ENCODE measurements at regions not wholly inside any gene's neighbourhood (a gene's known extent, or its start where the extent isn't known, plus 50 kb on each side); places are given as distances from the start of the nearest gene placed in this dataset.
"Not testable (repeated sequence)": the region's sequence is repeated elsewhere in the genome, so short reads cannot be mapped to it uniquely, and the experiment has no call there.

GRCh38 chr5:6246820-6247437 lies 131.4 kb downstream of the MED10 start:
- WGBS (ENCODE audit: extremely low coverage, insufficient coverage, low lambda C conversion rate), result no CpG with 5 or more reads among the region's 4 CpGs
- H3K79me2 ChIP-seq (ENCODE audit: control insufficient read depth, insufficient read depth, low read length), result no peaks in the 10 kb centered on the region
- H2AK5ac ChIP-seq (ENCODE audit: low read length), result no peak overlapping the region
- no peak overlapping the region for H3K4ac ChIP-seq (ENCODE audit: low read depth, low read length)
- no peak overlapping the region for H3K9ac ChIP-seq (ENCODE audit: low read length)
- H3K4me1 ChIP-seq (ENCODE audit: control insufficient read depth, low read depth, low read length), result no peaks in the 10 kb centered on the region
- H3K79me1 ChIP-seq (ENCODE audit: low read length), result no peaks in the 10 kb centered on the region
- no peak overlapping the region for H4K5ac ChIP-seq (ENCODE audit: low read length)
- no peak overlapping the region for H2BK5ac ChIP-seq (ENCODE audit: low read length)
- peak; percentile 21 for DNase-seq
- H3K36me3 ChIP-seq (ENCODE audit: control insufficient read depth, insufficient read depth, low read length), result no peaks in the 10 kb centered on the region
- H2BK120ac ChIP-seq (ENCODE audit: low read depth, low read length), result no peak overlapping the region
- H2BK15ac ChIP-seq (replicated peaks; ENCODE audit: low read depth), result no peak overlapping the region
- no peak overlapping the region for H3K27ac ChIP-seq (ENCODE audit: low read depth, low read length)
- H3K56ac ChIP-seq (ENCODE audit: low read length), result no peak overlapping the region
- H3K4me3 ChIP-seq (ENCODE audit: low read length), result no peak overlapping the region
- no peak overlapping the region for H3K4me2 ChIP-seq (ENCODE audit: low read length)
- H3K27me3 ChIP-seq (ENCODE audit: insufficient read depth, low read length, poor library complexity), result no peaks in the 10 kb centered on the region
- H3K18ac ChIP-seq (ENCODE audit: low read length), result no peak overlapping the region
- H3K23ac ChIP-seq (ENCODE audit: low read length), result no peak overlapping the region
- H4K8ac ChIP-seq (ENCODE audit: low read depth, low read length), result no peak overlapping the region

- Histone ChIP-seq H3K36me3 (ENCODE audit: control insufficient read depth, insufficient read depth, low read length) (no peaks in the 10 kb centered on the region), H3K79me1 (ENCODE audit: low read length) (no peaks in the 10 kb centered on the region), H4K8ac (ENCODE audit: low read depth, low read length) (no peak overlapping the region), H4K5ac (ENCODE audit: low read length) (no peak overlapping the region), H3K23ac (ENCODE audit: low read length) (no peak overlapping the region), H2BK5ac (ENCODE audit: low read length) (no peak overlapping the region), H2BK120ac (ENCODE audit: low read depth, low read length) (no peak overlapping the region), H3K27ac (ENCODE audit: low read depth, low read length) (no peak overlapping the region), H3K18ac (ENCODE audit: low read length) (no peak overlapping the region), H2AK5ac (ENCODE audit: low read length) (no peak overlapping the region), H3K27me3 (ENCODE audit: insufficient read depth, low read length, poor library complexity) (no peaks in the 10 kb centered on the region), H2BK15ac (replicated peaks; ENCODE audit: low read depth) (no peak overlapping the region), H3K56ac (ENCODE audit: low read length) (no peak overlapping the region), H3K9ac (ENCODE audit: low read length) (no peak overlapping the region), H3K4me2 (ENCODE audit: low read length) (no peak overlapping the region), H3K4me1 (ENCODE audit: control insufficient read depth, low read depth, low read length) (no peaks in the 10 kb centered on the region), H3K79me2 (ENCODE audit: control insufficient read depth, insufficient read depth, low read length) (no peaks in the 10 kb centered on the region), H3K4me3 (ENCODE audit: low read length) (no peak overlapping the region), H3K4ac (ENCODE audit: low read depth, low read length) (no peak overlapping the region)
- DNase-seq, result no peak
- WGBS (ENCODE audit: extremely low coverage, insufficient coverage, low lambda C conversion rate), result no CpG with 5 or more reads among the region's 2 CpGs
Observed at GRCh38 chr5:6244339-6244714, 134.0 kb downstream of the MED10 start.

- no peaks in the 10 kb centered on the region for H3K79me2 ChIP-seq (ENCODE audit: control insufficient read depth, insufficient read depth, low read length)
- no peak overlapping the region for H4K8ac ChIP-seq (ENCODE audit: low read depth, low read length)
- H3K4me2 ChIP-seq (ENCODE audit: low read length), result no peak overlapping the region
- no peak overlapping the region for H2BK5ac ChIP-seq (ENCODE audit: low read length)
- no peak overlapping the region for H4K5ac ChIP-seq (ENCODE audit: low read length)
- H3K56ac ChIP-seq (ENCODE audit: low read length), result no peak overlapping the region
- H3K79me1 ChIP-seq (ENCODE audit: low read length), result no peaks in the 10 kb centered on the region
- no peak overlapping the region for H2AK5ac ChIP-seq (ENCODE audit: low read length)
- H3K4me3 ChIP-seq (ENCODE audit: low read length), result no peak overlapping the region
- no peak overlapping the region for H3K9ac ChIP-seq (ENCODE audit: low read length)
- H3K4me1 ChIP-seq (ENCODE audit: control insufficient read depth, low read depth, low read length), result no peaks in the 10 kb centered on the region
- H3K27me3 ChIP-seq (ENCODE audit: insufficient read depth, low read length, poor library complexity), result no peaks in the 10 kb centered on the region
- no peak overlapping the region for H2BK120ac ChIP-seq (ENCODE audit: low read depth, low read length)
- H2BK15ac ChIP-seq (replicated peaks; ENCODE audit: low read depth), result no peak overlapping the region
- H3K23ac ChIP-seq (ENCODE audit: low read length), result no peak overlapping the region
- H3K36me3 ChIP-seq (ENCODE audit: control insufficient read depth, insufficient read depth, low read length), result no peaks in the 10 kb centered on the region
- no peak overlapping the region for H3K27ac ChIP-seq (ENCODE audit: low read depth, low read length)
- DNase-seq, result no peak
- no peak overlapping the region for H3K4ac ChIP-seq (ENCODE audit: low read depth, low read length)
- WGBS (ENCODE audit: extremely low coverage, insufficient coverage, low lambda C conversion rate), result no CpG with 5 or more reads among the region's 5 CpGs
- H3K18ac ChIP-seq (ENCODE audit: low read length), result no peak overlapping the region
Observed at GRCh38 chr5:6243706-6244338, 134.5 kb downstream of the MED10 start.

GRCh38 chr5:6241056-6241455 lies 137.3 kb downstream of the MED10 start:
- not testable (repeated sequence) for DNase-seq; H3K56ac ChIP-seq (ENCODE audit: low read length); H2AK5ac ChIP-seq (ENCODE audit: low read length); H3K4me3 ChIP-seq (ENCODE audit: low read length); H3K9ac ChIP-seq (ENCODE audit: low read length); H3K36me3 ChIP-seq (ENCODE audit: control insufficient read depth, insufficient read depth, low read length); H3K79me1 ChIP-seq (ENCODE audit: low read length); H2BK5ac ChIP-seq (ENCODE audit: low read length); H2BK120ac ChIP-seq (ENCODE audit: low read depth, low read length); H4K8ac ChIP-seq (ENCODE audit: low read depth, low read length); H3K4ac ChIP-seq (ENCODE audit: low read depth, low read length); H3K4me2 ChIP-seq (ENCODE audit: low read length); H3K23ac ChIP-seq (ENCODE audit: low read length); H3K4me1 ChIP-seq (ENCODE audit: control insufficient read depth, low read depth, low read length); H3K27ac ChIP-seq (ENCODE audit: low read depth, low read length); H2BK15ac ChIP-seq (replicated peaks; ENCODE audit: low read depth); H3K18ac ChIP-seq (ENCODE audit: low read length); H3K27me3 ChIP-seq (ENCODE audit: insufficient read depth, low read length, poor library complexity); H4K5ac ChIP-seq (ENCODE audit: low read length); H3K79me2 ChIP-seq (ENCODE audit: control insufficient read depth, insufficient read depth, low read length)

- no peak overlapping the region for H2AK5ac ChIP-seq (ENCODE audit: low read length)
- H3K79me2 ChIP-seq (ENCODE audit: control insufficient read depth, insufficient read depth, low read length), result no peaks in the 10 kb centered on the region
- no peak overlapping the region for H3K4me2 ChIP-seq (ENCODE audit: low read length)
- H2BK15ac ChIP-seq (replicated peaks; ENCODE audit: low read depth), result no peak overlapping the region
- no peaks in the 10 kb centered on the region for H3K36me3 ChIP-seq (ENCODE audit: control insufficient read depth, insufficient read depth, low read length)
- WGBS (ENCODE audit: extremely low coverage, insufficient coverage, low lambda C conversion rate), result no CpG with 5 or more reads among the region's 8 CpGs
- DNase-seq, result no peak
- no peak overlapping the region for H3K9ac ChIP-seq (ENCODE audit: low read length)
- H3K27me3 ChIP-seq (ENCODE audit: insufficient read depth, low read length, poor library complexity), result no peaks in the 10 kb centered on the region
- no peak overlapping the region for H3K18ac ChIP-seq (ENCODE audit: low read length)
- H3K4ac ChIP-seq (ENCODE audit: low read depth, low read length), result no peak overlapping the region
- H3K56ac ChIP-seq (ENCODE audit: low read length), result no peak overlapping the region
- H4K5ac ChIP-seq (ENCODE audit: low read length), result no peak overlapping the region
- H2BK120ac ChIP-seq (ENCODE audit: low read depth, low read length), result no peak overlapping the region
- H3K27ac ChIP-seq (ENCODE audit: low read depth, low read length), result no peak overlapping the region
- H2BK5ac ChIP-seq (ENCODE audit: low read length), result no peak overlapping the region
- H3K4me3 ChIP-seq (ENCODE audit: low read length), result no peak overlapping the region
- no peak overlapping the region for H4K8ac ChIP-seq (ENCODE audit: low read depth, low read length)
- no peak overlapping the region for H3K23ac ChIP-seq (ENCODE audit: low read length)
- no peaks in the 10 kb centered on the region for H3K4me1 ChIP-seq (ENCODE audit: control insufficient read depth, low read depth, low read length)
- no peaks in the 10 kb centered on the region for H3K79me1 ChIP-seq (ENCODE audit: low read length)
Observed at GRCh38 chr5:6236858-6237481, 141.4 kb downstream of the MED10 start.

Data from mesendoderm (in vitro differentiated cells).